HG03139 (cell line): ENCODE measurements at regions not wholly inside any gene's neighbourhood (a gene's known extent, or its start where the extent isn't known, plus 50 kb on each side); places are given as distances from the start of the nearest gene placed in this dataset.
A peak's percentile ranks its signal among the peaks of the same experiment; 100 is the strongest.

Experiments used
- ATAC-seq: cut with Tn5 transposase; IDR thresholded peaks from one replicate; pipeline ENCODE4 v1.9.1; 2021; ENCODE audit not compliant: unreplicated experiment

- ATAC-seq, result no peak
Observed at GRCh38 chr7:142606081-142606480, 143.2 kb upstream of the PRSS1 start.

GRCh38 chr7:142604671-142605070, 144.6 kb upstream of the PRSS1 start:
- no peak for ATAC-seq

GRCh38 chr7:142603870-142604448, 145.3 kb upstream of the PRSS1 start:
- no peak for ATAC-seq

- no peak for ATAC-seq
Observed at GRCh38 chr7:142602756-142603155, 146.5 kb upstream of the PRSS1 start.

GRCh38 chr7:142602183-142602582, 147.1 kb upstream of the PRSS1 start:
- no peak for ATAC-seq

GRCh38 chr7:142598297-142598696, 151.0 kb upstream of the PRSS1 start:
- no peak for ATAC-seq

- no peak for ATAC-seq
Observed at GRCh38 chr7:142597547-142597946, 151.7 kb upstream of the PRSS1 start.

GRCh38 chr7:142595816-142596516, 153.3 kb upstream of the PRSS1 start:
- ATAC-seq, result no peak

GRCh38 chr7:142594078-142594477, 155.2 kb upstream of the PRSS1 start:
- ATAC-seq, result no peak

GRCh38 chr7:142593106-142593505, 156.2 kb upstream of the PRSS1 start:
- ATAC-seq, result no peak

GRCh38 chr7:142592664-142593063, 156.6 kb upstream of the PRSS1 start:
- ATAC-seq, result no peak

GRCh38 chr7:142592231-142592630, 157.0 kb upstream of the PRSS1 start:
- ATAC-seq, result no peak

GRCh38 chr7:142590830-142591457, 158.3 kb upstream of the PRSS1 start:
- no peak for ATAC-seq

- ATAC-seq, result no peak
Observed at GRCh38 chr7:142590077-142590476, 159.2 kb upstream of the PRSS1 start.

GRCh38 chr7:142587578-142588191, 161.6 kb upstream of the PRSS1 start:
- peak; percentile 88 for ATAC-seq

GRCh38 chr7:142586611-142587010, 162.7 kb upstream of the PRSS1 start:
- ATAC-seq, result no peak

GRCh38 chr7:142585425-142585824, 163.8 kb upstream of the PRSS1 start:
- no peak for ATAC-seq

- no peak for ATAC-seq
Observed at GRCh38 chr7:142584765-142585164, 164.5 kb upstream of the PRSS1 start.

- ATAC-seq, result peak; percentile 29
Observed at GRCh38 chr7:142583446-142583845, 165.8 kb upstream of the PRSS1 start.

- no peak for ATAC-seq
Observed at GRCh38 chr7:142582351-142582750, 166.9 kb upstream of the PRSS1 start.

GRCh38 chr7:142581341-142581740, 167.9 kb upstream of the PRSS1 start:
- peak; percentile 77 for ATAC-seq

- peak; percentile 41 for ATAC-seq
Observed at GRCh38 chr7:142579946-142580345, 169.3 kb upstream of the PRSS1 start.
